MM.1S (cell line): ENCODE measurements at regions not wholly inside any gene's neighbourhood (a gene's known extent, or its start where the extent isn't known, plus 50 kb on each side); places are given as distances from the start of the nearest gene placed in this dataset.

ENCODE experiments used
- DNase-seq: peaks from one replicate; pipeline ENCODE4 v3.0.0-alpha.2; 2015
- H2AFZ ChIP-seq: fragments of 300-600 bp; sonication (generic); 2 replicates; pipeline ENCODE4 v1.6.0; 2016; ENCODE audit warnings: antibody characterized with exemption, low read length
- H3F3A ChIP-seq: fragments of 300-600 bp; sonication (generic); 2 replicates; pipeline ENCODE4 v1.6.1; 2016; ENCODE audit warnings: mild to moderate bottlenecking, antibody characterized with exemption, low read length, moderate library complexity, mixed read lengths; ENCODE audit not compliant: insufficient read depth
- H3K27ac ChIP-seq: fragments of 300-600 bp; sonication (generic); 2 replicates; pipeline ENCODE4 v1.5.1; 2016; ENCODE audit warnings: mild to moderate bottlenecking, low read length
- H3K27me3 ChIP-seq: fragments of 300-600 bp; sonication (generic); replicated peaks from 2 replicates; pipeline ENCODE4 v1.6.0; 2016; ENCODE audit warnings: low read length; ENCODE audit not compliant: insufficient read depth
- H3K36me3 ChIP-seq: fragments of 300-600 bp; sonication (generic); replicated peaks from 2 replicates; pipeline ENCODE4 v1.6.1; 2016; ENCODE audit warnings: mild to moderate bottlenecking, low read length, mixed read lengths; ENCODE audit not compliant: insufficient read depth
- H3K4me1 ChIP-seq: fragments of 300-600 bp; sonication (generic); 2 replicates; pipeline ENCODE4 v1.6.1; 2016; ENCODE audit warnings: low read length, mixed read lengths
- H3K4me2 ChIP-seq: fragments of 300-600 bp; sonication (generic); 2 replicates; pipeline ENCODE4 v1.6.0; 2016; ENCODE audit warnings: low read depth, low read length
- H3K4me3 ChIP-seq: fragments of 300-600 bp; sonication (generic); 2 replicates; pipeline ENCODE4 v1.5.1; 2016; ENCODE audit warnings: low read length, mixed read lengths
- H3K79me2 ChIP-seq: fragments of 300-600 bp; sonication (generic); 2 replicates; pipeline ENCODE4 v1.6.1; 2016; ENCODE audit warnings: mixed run types, low read length, mixed read lengths
- H3K9ac ChIP-seq: fragments of 300-600 bp; sonication (generic); 2 replicates; pipeline ENCODE4 v1.6.1; 2016; ENCODE audit warnings: low read length, mixed read lengths
- H3K9me2 ChIP-seq: fragments of 300-600 bp; sonication (generic); replicated peaks from 2 replicates; pipeline ENCODE4 v1.6.1; 2016; ENCODE audit warnings: mild to moderate bottlenecking, low read length, mixed read lengths; ENCODE audit not compliant: insufficient read depth
- H3K9me3 ChIP-seq: fragments of 300-600 bp; sonication (generic); replicated peaks from 2 replicates; pipeline ENCODE4 v1.6.1; 2016; ENCODE audit warnings: mild to moderate bottlenecking, low read length, mixed read lengths; ENCODE audit not compliant: insufficient read depth
- H4K20me1 ChIP-seq: fragments of 300-600 bp; sonication (generic); 2 replicates; pipeline ENCODE4 v1.6.1; 2016; ENCODE audit warnings: mild to moderate bottlenecking, low read length, moderate library complexity, mixed read lengths; ENCODE audit not compliant: insufficient read depth
- CTCF ChIP-seq: fragments of 300-600 bp; sonication (generic); IDR thresholded peaks from 2 replicates; pipeline ENCODE4 v1.5.1; 2016; ENCODE audit warnings: antibody characterized with exemption, low read length, mixed read lengths
- EZH2 ChIP-seq: fragments of 300-600 bp; sonication (generic); optimal IDR thresholded peaks from 2 replicates; pipeline ENCODE3; 2017; ENCODE audit warnings: low read depth, mild to moderate bottlenecking, antibody characterized with exemption, low read length, mixed read lengths
- EZH2phosphoT487 ChIP-seq: fragments of 300-600 bp; sonication (generic); IDR thresholded peaks from 2 replicates; pipeline ENCODE4 v1.6.1; 2018; ENCODE audit warnings: antibody characterized with exemption, low read length

DNA sequence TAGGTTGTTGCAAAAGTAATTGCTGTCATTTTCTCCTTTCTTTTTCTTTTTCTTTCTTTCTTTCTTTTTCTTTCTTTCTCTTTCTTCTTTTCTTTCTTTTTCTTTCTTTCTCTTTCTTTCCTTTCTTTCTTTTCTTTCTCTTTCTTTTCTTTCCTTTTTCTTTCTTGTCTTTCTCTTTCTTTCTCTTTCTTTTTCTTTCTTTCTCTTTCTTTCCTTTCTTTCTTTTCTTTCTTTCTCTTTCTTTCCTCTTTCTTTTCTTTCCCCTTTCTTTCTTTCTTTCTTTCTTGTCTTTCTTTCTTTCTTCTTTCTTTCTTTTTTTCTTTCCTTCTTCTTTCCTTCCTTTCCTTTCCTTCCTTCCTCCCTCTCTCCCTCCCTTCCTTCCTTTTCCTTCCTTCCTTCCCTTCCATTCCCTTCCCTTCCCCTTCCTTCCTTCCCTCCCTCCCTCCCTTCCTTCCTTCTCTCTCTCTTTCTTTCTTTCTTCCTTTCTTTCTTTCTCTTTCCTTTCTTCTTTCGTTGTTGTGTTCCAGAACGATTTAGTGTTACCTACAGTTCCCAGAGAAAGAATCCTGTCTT lies 178.9 kb downstream of the RPIA start:
- Histone ChIP-seq H3K4me1 (0 out of 2 replicates have a peak, but pooled peaks cover 3% of the 10 kb centered on the region), H3F3A (peaks cover 15% of the 10 kb centered on the region), H3K4me2 (peak overlapping the region; percentile 40), H3K4me3 (no peak overlapping the region; the same call in 1 of the 2 replicates), H3K36me3 (no peaks in the 10 kb centered on the region), H3K9me3 (no peaks in the 10 kb centered on the region), H2AFZ (no peak overlapping the region), H3K27me3 (no peaks in the 10 kb centered on the region), H3K9ac (no peak overlapping the region), H3K79me2 (no peaks in the 10 kb centered on the region), H3K27ac (no peak overlapping the region; the same call in 1 of the 2 replicates), H4K20me1 (no peaks in the 10 kb centered on the region), H3K9me2 (no peaks in the 10 kb centered on the region)
- no peak for TF ChIP-seq CTCF
- no peak for TF ChIP-seq EZH2phosphoT487
- TF ChIP-seq EZH2: no peak
- DNase-seq: no peak

DNA sequence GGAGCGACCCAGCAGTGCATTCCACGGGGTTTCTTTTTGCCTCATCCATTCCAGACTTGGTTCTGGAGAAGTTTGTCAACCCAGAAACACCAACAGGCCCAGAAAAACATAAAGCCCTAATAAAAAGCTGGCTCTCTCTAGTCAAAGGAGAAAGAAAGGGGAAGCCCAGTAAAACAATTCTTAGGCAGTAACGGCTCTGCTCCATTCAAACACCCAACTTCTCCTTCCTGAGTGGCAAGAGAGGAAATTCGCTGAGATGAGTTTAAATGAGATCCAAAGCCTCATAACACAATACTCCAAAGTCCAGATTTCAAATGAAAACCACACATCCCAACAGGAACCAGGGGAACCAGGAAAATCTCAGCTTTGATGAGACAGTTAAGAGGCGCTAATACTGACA lies 179.9 kb downstream of the RPIA start:
- Histone ChIP-seq H3K27ac (no peak overlapping the region), H3K4me3 (no peak overlapping the region), H3K4me1 (0 out of 2 replicates have a peak, but pooled peaks cover 3% of the 10 kb centered on the region), H3K79me2 (no peaks in the 10 kb centered on the region), H3K9me3 (no peaks in the 10 kb centered on the region), H3K4me2 (no peak overlapping the region), H3K9me2 (no peaks in the 10 kb centered on the region), H3F3A (0 out of 2 replicates have a peak, but pooled peaks cover 6% of the 10 kb centered on the region), H3K9ac (no peak overlapping the region), H3K27me3 (no peaks in the 10 kb centered on the region), H2AFZ (no peak overlapping the region), H3K36me3 (no peaks in the 10 kb centered on the region), H4K20me1 (no peaks in the 10 kb centered on the region)
- no peak for DNase-seq
- TF ChIP-seq EZH2phosphoT487 (no peak), EZH2 (no peak), CTCF (no peak)

DNA sequence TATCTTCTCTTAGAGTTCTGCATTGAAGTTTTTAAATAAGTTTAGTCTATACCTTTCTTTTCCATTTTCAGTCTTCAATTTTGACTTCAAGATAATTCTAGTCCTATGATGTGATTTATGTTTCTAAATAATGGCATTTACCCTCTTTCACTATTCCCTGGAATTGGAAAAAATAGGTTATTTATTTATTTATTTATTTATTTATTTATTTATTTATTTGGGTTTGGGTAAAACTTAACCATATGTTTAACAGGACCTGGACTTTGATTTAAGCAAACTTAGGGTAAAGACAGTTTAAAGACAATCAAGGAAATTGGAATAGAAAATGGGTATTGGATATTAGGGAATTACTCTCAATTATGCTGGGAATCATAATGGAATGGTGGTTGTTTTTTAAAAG lies 182.1 kb downstream of the RPIA start:
- no peaks in the 10 kb centered on the region for H3K79me2 ChIP-seq
- DNase-seq: no peak
- H3F3A ChIP-seq: no peaks in the 10 kb centered on the region
- TF ChIP-seq EZH2 (no peak), EZH2phosphoT487 (no peak), CTCF (no peak)
- H3K9me2 ChIP-seq: no peaks in the 10 kb centered on the region
- H3K9ac ChIP-seq: no peak overlapping the region
- no peaks in the 10 kb centered on the region for H3K27me3 ChIP-seq
- H3K4me2 ChIP-seq: peak overlapping the region; percentile 50
- H3K36me3 ChIP-seq: no peaks in the 10 kb centered on the region
- 0 out of 2 replicates have a peak, but pooled peaks cover 3% of the 10 kb centered on the region for H3K4me1 ChIP-seq
- no peak overlapping the region for H3K27ac ChIP-seq
- H3K4me3 ChIP-seq: peak overlapping the region; percentile 33; the same call in 1 of the 2 replicates
- no peaks in the 10 kb centered on the region for H3K9me3 ChIP-seq
- no peaks in the 10 kb centered on the region for H4K20me1 ChIP-seq
- peak overlapping the region; percentile 67 for H2AFZ ChIP-seq
